Neutrophil (primary cell): ENCODE measurements at regions not wholly inside any gene's neighbourhood (a gene's known extent, or its start where the extent isn't known, plus 50 kb on each side); places are given as distances from the start of the nearest gene placed in this dataset.

Source experiments
- H3K27ac ChIP-seq: fragments of 200-600 bp; sonication (generic); 2 replicates; pipeline ENCODE4 v1.5.1; 2016; ENCODE audit warnings: mild to moderate bottlenecking, moderate library complexity
- H3K27me3 ChIP-seq: fragments of 200-600 bp; sonication (generic); 2 replicates; pipeline ENCODE4 v1.6.0; 2016; ENCODE audit warnings: mild to moderate bottlenecking
- H3K36me3 ChIP-seq: fragments of 200-600 bp; sonication (generic); 2 replicates; pipeline ENCODE4 v1.5.1; 2017
- H3K4me1 ChIP-seq, 2 experiments: fragments of 200-600 bp in 1 of 2; sonication (generic) in 1 of 2; 1 replicate in 1 of 2; 2 replicates in 1 of 2; pipeline versions ENCODE4 v1.5.1 to v1.6.1; 2013 to 2016; ENCODE audit warnings: low read depth in 1 of 2, low read length in 1 of 2, mild to moderate bottlenecking in 1 of 2, moderate library complexity in 1 of 2; ENCODE audit not compliant: control insufficient read depth in 1 of 2, insufficient read depth in 1 of 2
- H3K4me3 ChIP-seq, 2 experiments: fragments of 200-600 bp in 1 of 2; sonication (generic) in 1 of 2; 1 replicate in 1 of 2; 2 replicates in 1 of 2; pipeline ENCODE4 v1.5.1; 2013 to 2016; ENCODE audit warnings: low read depth in 1 of 2, low read length in 1 of 2, mild to moderate bottlenecking in 1 of 2, moderate library complexity in 1 of 2
- H3K9me3 ChIP-seq: fragments of 200-600 bp; sonication (generic); 2 replicates; pipeline ENCODE4 v1.5.1; 2016
- TF ChIP-seq, protein P1 (sequence below): fragments of 200-600 bp; sonication (generic); IDR thresholded peaks from 2 replicates; pipeline ENCODE4 v1.5.1; 2016; ENCODE audit warnings: antibody characterized with exemption

DNA sequence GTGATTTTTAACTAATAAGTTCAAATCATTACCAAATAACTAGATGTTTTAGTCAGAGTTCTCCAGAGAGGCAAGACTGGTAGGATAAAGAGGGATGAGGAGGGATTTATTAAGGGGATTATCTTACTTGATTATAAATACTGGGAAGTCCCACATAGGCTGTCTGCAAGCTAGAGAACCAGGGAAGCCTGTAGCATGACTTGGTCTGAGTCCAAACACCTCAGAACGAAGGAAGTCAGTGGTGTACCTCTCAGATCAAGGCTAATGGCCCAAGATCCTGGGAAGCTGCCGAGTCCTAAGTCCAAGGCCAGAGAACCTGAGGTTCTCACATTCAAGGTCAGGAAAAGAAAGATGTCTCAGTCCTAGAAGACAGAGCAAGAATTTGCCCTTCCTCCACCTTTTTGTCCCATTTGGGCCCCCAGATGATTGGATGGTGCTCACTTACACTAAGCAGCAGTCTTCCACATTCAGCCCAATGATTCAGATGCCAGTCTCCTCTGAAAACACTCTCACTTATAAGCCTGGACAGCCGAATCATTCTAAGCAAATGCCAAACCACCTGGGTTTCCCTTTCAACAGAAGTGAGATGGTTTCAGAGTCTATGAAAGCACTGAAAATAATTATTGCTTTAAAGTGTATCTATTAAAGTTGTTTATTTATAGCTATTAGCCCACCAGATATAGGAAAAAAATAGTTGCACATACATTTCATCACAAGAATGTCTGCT, 1599.2 kb downstream of the OLFM4 start:
- Histone ChIP-seq H3K9me3 (no peaks in the 10 kb centered on the region), H3K27ac (no peak overlapping the region), H3K4me1 (no peaks in the 10 kb centered on the region), H3K36me3 (no peaks in the 10 kb centered on the region), H3K27me3 (no peaks in the 10 kb centered on the region), H3K4me3 (no peak overlapping the region)
- TF ChIP-seq, protein P1, sequence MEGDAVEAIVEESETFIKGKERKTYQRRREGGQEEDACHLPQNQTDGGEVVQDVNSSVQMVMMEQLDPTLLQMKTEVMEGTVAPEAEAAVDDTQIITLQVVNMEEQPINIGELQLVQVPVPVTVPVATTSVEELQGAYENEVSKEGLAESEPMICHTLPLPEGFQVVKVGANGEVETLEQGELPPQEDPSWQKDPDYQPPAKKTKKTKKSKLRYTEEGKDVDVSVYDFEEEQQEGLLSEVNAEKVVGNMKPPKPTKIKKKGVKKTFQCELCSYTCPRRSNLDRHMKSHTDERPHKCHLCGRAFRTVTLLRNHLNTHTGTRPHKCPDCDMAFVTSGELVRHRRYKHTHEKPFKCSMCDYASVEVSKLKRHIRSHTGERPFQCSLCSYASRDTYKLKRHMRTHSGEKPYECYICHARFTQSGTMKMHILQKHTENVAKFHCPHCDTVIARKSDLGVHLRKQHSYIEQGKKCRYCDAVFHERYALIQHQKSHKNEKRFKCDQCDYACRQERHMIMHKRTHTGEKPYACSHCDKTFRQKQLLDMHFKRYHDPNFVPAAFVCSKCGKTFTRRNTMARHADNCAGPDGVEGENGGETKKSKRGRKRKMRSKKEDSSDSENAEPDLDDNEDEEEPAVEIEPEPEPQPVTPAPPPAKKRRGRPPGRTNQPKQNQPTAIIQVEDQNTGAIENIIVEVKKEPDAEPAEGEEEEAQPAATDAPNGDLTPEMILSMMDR, result no peak

GRCh38 chr13:54628383-54628782, 1599.8 kb downstream of the OLFM4 start:
- no peaks in the 10 kb centered on the region for H3K36me3 ChIP-seq
- H3K27me3 ChIP-seq, result no peaks in the 10 kb centered on the region
- H3K9me3 ChIP-seq, result no peaks in the 10 kb centered on the region
- no peak overlapping the region for H3K4me3 ChIP-seq
- TF ChIP-seq, protein P1, result no peak
- no peak overlapping the region for H3K27ac ChIP-seq
- H3K4me1 ChIP-seq, result no peaks in the 10 kb centered on the region

GRCh38 chr13:54633456-54633855, 1604.8 kb downstream of the OLFM4 start:
- H3K4me1 ChIP-seq, result no peaks in the 10 kb centered on the region
- no peak overlapping the region for H3K27ac ChIP-seq
- TF ChIP-seq, protein P1, result no peak
- H3K4me3 ChIP-seq, result no peak overlapping the region
- no peaks in the 10 kb centered on the region for H3K9me3 ChIP-seq
- no peaks in the 10 kb centered on the region for H3K27me3 ChIP-seq
- H3K36me3 ChIP-seq, result no peaks in the 10 kb centered on the region

- Histone ChIP-seq H3K27ac (no peak overlapping the region), H3K27me3 (no peaks in the 10 kb centered on the region), H3K4me1 (no peaks in the 10 kb centered on the region), H3K9me3 (no peaks in the 10 kb centered on the region), H3K36me3 (no peaks in the 10 kb centered on the region), H3K4me3 (no peak overlapping the region)
- TF ChIP-seq, protein P1, result no peak
Measured at GRCh38 chr13:54636231-54636630, 1607.6 kb downstream of the OLFM4 start.

DNA sequence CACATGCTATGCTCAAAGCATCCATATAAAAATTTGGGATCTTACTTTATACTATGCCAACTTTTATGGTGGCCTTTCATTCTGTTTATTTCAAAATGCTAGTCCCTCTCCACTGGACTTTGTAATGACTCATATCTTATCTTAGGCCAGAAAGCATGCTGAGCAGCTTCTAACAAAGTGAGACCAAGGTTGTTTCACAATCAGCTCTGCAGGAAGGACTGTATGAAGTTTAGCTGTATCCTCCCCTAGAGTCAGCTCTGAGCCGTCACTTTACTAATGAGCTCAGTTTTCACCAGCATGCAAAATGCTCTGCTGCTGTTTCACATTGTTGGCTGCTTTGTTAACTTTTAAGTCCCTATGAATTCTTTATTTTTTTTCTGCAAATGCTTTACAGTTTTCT, 1608.8 kb downstream of the OLFM4 start:
- H3K4me3 ChIP-seq, result no peak overlapping the region
- TF ChIP-seq, protein P1, result no peak
- no peaks in the 10 kb centered on the region for H3K9me3 ChIP-seq
- H3K4me1 ChIP-seq, result no peaks in the 10 kb centered on the region
- no peaks in the 10 kb centered on the region for H3K27me3 ChIP-seq
- H3K36me3 ChIP-seq, result no peaks in the 10 kb centered on the region
- H3K27ac ChIP-seq, result no peak overlapping the region
